GM12864 (cell line): ENCODE measurements at regions not wholly inside any gene's neighbourhood (a gene's known extent, or its start where the extent isn't known, plus 50 kb on each side); places are given as distances from the start of the nearest gene placed in this dataset.

ENCODE experiments used
- DNase-seq: peaks from one replicate; pipeline ENCODE4 v3.0.0-alpha.2; 2011; ENCODE audit warnings: low read depth
- H3K4me3 ChIP-seq: 2 replicates; pipeline ENCODE4 v1.5.1; 2011; ENCODE audit warnings: mild to moderate bottlenecking, low read depth, low read length, control low read depth
- CTCF ChIP-seq: IDR thresholded peaks from 2 replicates; pipeline ENCODE4 v1.5.1; 2011; ENCODE audit warnings: low read depth, mild to moderate bottlenecking, moderate library complexity, low read length, control low read depth, inconsistent platforms; ENCODE audit errors: missing control alignments

GRCh38 chr16:7962091-7962879, 628.0 kb downstream of the TMEM114 start:
- no peak for TF ChIP-seq CTCF
- no peak overlapping the region for H3K4me3 ChIP-seq

GRCh38 chr16:7957151-7957550, 624.5 kb downstream of the RBFOX1 start:
- H3K4me3 ChIP-seq = no peak overlapping the region
- no peak for DNase-seq
- TF ChIP-seq CTCF = no peak

More at GRCh38 chr16:7962091-7962879, 628.0 kb downstream of the TMEM114 start:
- no peak for DNase-seq

- TF ChIP-seq CTCF = no peak
- H3K4me3 ChIP-seq = no peak overlapping the region
- DNase-seq = no peak
Measured at GRCh38 chr16:7953360-7953759, 620.7 kb downstream of the RBFOX1 start.

GRCh38 chr16:7946142-7946541, 613.5 kb downstream of the RBFOX1 start:
- no peak for TF ChIP-seq CTCF
- DNase-seq = no peak
- no peak overlapping the region for H3K4me3 ChIP-seq

GRCh38 chr16:7938175-7938574, 605.5 kb downstream of the RBFOX1 start:
- TF ChIP-seq CTCF = no peak
- no peak overlapping the region for H3K4me3 ChIP-seq
- DNase-seq = no peak

GRCh38 chr16:7921345-7921744, 588.7 kb downstream of the RBFOX1 start:
- no peak for DNase-seq
- H3K4me3 ChIP-seq = no peak overlapping the region
- no peak for TF ChIP-seq CTCF

GRCh38 chr16:7919782-7920181, 587.1 kb downstream of the RBFOX1 start:
- TF ChIP-seq CTCF = no peak
- no peak overlapping the region for H3K4me3 ChIP-seq
- no peak for DNase-seq
